Retinal pigment epithelial cell (primary cell): ENCODE measurements at regions not wholly inside any gene's neighbourhood (a gene's known extent, or its start where the extent isn't known, plus 50 kb on each side); places are given as distances from the start of the nearest gene placed in this dataset.
"Not testable (repeated sequence)": the region's sequence is repeated elsewhere in the genome, so short reads cannot be mapped to it uniquely, and the experiment has no call there.

Experiments used
- DNase-seq: peaks from one replicate; pipeline ENCODE4 v3.0.0-alpha.2; 2010; ENCODE audit warnings: low read depth
- H3K4me3 ChIP-seq: 2 replicates; pipeline ENCODE4 v1.5.1; 2011; ENCODE audit warnings: mild to moderate bottlenecking, low read length, control low read depth, moderate library complexity
- TF ChIP-seq, protein P1 (sequence below): conservative IDR thresholded peaks from 2 replicates; pipeline ENCODE4 v1.5.1; 2011; ENCODE audit warnings: low read depth, low read length, control low read depth, inconsistent platforms

DNA sequence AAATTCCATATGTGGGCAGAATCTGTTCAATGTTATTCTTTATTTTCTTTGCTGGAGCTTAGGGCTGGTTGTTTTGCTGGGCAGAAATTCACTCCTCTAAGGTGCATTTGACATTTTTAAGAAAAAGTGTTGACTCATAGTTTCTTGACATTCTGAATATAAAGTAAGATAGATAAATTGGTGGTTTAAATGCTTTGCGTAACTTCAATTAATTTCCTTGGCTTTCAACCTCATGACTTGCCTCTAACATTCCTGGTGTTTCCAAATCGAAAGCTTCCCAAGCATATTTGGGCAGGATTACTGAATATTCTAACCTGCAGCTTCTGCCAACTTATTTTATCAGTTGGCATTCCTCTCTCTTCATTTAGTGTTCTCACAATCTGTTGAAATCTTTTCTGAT is 718.7 kb upstream of the ADGRB3 start:
- TF ChIP-seq, protein P1, sequence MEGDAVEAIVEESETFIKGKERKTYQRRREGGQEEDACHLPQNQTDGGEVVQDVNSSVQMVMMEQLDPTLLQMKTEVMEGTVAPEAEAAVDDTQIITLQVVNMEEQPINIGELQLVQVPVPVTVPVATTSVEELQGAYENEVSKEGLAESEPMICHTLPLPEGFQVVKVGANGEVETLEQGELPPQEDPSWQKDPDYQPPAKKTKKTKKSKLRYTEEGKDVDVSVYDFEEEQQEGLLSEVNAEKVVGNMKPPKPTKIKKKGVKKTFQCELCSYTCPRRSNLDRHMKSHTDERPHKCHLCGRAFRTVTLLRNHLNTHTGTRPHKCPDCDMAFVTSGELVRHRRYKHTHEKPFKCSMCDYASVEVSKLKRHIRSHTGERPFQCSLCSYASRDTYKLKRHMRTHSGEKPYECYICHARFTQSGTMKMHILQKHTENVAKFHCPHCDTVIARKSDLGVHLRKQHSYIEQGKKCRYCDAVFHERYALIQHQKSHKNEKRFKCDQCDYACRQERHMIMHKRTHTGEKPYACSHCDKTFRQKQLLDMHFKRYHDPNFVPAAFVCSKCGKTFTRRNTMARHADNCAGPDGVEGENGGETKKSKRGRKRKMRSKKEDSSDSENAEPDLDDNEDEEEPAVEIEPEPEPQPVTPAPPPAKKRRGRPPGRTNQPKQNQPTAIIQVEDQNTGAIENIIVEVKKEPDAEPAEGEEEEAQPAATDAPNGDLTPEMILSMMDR, result no peak
- DNase-seq, result peak; percentile 55
- H3K4me3 ChIP-seq, result no peak overlapping the region

DNA sequence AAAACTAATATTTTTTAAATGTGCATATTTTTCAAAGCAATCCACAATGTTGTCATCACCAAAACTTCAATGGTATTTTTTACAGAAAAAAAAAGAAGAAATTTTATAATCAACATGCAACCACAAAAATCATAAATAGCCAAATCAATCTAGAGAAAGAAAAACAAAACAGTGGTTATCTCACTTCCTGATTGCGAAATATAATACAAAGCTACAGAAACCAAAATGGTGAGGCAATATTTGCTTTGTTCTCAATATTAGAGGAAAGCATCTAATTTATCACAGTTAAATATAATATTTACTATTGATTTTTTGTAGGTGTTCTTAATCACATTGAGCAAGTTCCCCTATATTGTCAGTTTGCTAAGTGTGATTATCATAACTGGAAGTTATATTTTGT is 720.7 kb upstream of the ADGRB3 start:
- no peak for DNase-seq
- TF ChIP-seq, protein P1, result no peak
- H3K4me3 ChIP-seq, result no peak overlapping the region

DNA sequence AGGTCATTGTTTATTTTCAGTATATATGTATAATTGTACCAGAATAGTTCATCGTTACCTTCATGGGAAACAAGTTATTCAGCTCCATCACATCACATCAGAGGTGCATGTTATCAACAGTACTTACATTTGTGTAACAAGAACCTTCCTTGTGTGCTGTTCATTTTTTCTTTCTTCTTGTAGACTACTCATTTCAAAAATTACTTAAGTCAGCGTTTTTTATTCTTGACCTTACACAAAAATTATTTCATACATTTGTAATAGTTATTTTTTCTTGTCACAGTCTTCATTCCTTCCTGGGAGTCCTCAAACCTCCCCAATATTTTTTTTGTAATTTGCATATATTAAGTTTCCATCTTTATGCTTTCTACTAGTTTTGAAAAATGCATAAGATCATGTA is 725.7 kb upstream of the ADGRB3 start:
- no peak overlapping the region for H3K4me3 ChIP-seq
- TF ChIP-seq, protein P1, result no peak
- DNase-seq, result no peak

DNA sequence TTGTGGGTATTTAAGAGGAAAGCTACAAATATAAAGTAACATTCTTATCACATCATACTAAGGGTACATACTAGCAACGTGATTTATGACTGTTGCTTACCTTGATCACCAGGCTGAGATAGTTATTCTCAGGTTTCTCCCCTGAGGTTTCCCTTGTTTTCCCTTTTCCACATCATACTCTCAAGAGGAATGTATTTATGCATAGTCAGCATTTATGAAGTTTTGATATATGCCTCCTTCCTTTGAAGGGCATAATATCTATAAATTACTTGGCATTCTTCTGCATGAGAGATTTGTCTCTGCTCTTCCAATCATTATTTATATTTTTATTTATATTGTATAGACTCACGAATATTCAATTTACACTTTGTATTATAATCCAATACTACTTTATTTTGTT is 726.7 kb upstream of the ADGRB3 start:
- no peak overlapping the region for H3K4me3 ChIP-seq
- TF ChIP-seq, protein P1, result no peak
- no peak for DNase-seq

DNA sequence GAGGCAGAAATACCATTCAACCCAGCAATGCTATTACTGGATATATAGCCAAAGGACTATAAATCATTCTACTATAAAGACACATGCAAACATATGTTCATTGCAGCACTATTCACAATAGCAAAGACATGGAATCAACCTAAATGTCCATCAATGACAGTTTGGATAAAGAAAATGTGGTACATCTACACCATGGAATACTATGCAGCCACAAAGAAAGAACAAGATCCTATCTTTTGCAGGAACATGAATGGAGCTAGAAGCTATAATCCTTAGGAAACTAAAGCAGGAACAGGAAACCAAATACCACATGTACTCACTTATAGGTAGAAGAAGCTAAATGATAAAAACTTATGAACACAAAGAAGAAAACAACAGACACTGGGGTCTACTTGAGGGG is 730.3 kb upstream of the ADGRB3 start:
- not testable (repeated sequence) for H3K4me3 ChIP-seq, DNase-seq

DNA sequence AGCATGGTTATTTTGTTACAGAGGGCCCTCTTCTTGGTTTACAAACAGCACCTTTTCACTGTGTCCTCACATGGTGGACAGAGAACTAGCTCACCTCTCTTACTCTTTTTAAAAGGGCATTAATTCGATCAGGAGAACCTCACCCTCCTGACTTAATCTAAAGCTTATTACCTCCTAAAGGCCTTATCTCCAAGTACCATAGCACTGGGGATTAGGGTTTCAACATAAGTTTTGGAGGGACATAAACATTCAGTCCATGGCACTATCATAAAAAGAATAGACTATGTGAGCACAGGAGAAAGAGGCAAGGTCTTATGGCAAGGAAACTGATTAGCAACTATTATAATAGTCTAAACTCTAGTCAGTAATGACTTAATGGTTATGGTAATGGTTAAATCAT is 736.2 kb upstream of the ADGRB3 start:
- TF ChIP-seq, protein P1, result no peak
- DNase-seq, result no peak
- H3K4me3 ChIP-seq, result no peak overlapping the region

DNA sequence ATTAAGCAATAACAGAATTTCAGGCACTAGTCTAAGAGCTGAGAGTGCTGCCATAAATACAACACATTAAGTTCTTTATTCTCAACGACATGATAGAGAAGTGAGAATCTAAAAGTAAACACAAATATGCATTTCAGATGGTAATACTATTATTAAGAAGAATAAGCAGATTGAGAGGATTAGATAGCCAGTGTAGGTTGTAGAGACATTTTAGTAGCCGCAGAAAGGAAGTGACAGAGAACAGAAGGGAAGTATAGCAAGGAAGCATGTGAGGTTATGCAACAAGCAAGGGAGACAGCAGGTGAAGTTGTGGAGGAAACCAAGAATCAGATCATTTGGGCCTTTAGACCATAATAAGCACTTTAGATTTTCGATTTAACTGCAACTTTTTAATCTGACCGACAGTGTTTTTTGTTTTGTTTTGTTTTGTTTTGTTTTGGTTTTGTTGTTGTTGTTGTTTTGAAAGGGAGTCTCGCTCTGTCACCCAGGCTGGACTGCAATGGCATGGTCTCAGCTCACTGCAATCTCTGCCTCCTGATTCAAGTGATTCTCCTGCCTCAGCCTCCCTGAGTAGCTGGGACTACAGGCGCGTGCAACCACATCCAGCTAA is 737.0 kb upstream of the ADGRB3 start:
- no peak overlapping the region for H3K4me3 ChIP-seq
- no peak for DNase-seq
- TF ChIP-seq, protein P1, result no peak

DNA sequence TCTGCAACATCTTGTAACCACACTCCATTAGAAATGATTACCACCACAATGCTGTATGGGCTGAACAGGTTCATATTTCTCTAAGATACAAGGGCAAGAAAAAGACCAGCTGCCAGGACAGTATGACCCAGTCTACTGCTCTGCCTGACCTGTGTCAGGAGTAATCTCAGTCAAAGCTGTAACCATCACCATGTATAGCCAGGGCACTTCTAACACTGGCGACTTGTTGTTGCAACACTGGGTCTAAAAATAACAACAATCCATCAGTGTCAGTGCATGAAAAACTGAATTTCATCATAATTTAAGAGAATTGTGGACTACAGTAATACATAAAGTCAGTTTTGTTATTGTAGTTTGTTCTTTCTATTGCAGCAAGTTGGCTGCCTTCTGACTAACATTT is 738.6 kb upstream of the ADGRB3 start:
- no peak for DNase-seq
- TF ChIP-seq, protein P1, result no peak

More for the DNA sequence above, 738.6 kb upstream of the ADGRB3 start:
- no peak overlapping the region for H3K4me3 ChIP-seq
